Uterus (tissue), 2 donors: ENCODE measurements at regions not wholly inside any gene's neighbourhood (a gene's known extent, or its start where the extent isn't known, plus 50 kb on each side); places are given as distances from the start of the nearest gene placed in this dataset.

ENCODE experiments used
- CTCF ChIP-seq, 4 experiments: fragments of 200-600 bp in 2 of 4; fragments of 450-650 bp in 2 of 4; sonication (generic) in 2 of 4; IDR thresholded peaks; one replicate each; pipeline ENCODE4 v1.5.1; 2016 to 2019; ENCODE audit warnings: antibody characterized with exemption in 4 of 4, mild to moderate bottlenecking in 2 of 4, moderate library complexity in 1 of 4
- POLR2A ChIP-seq, 2 donors: fragments of 450-650 bp; IDR thresholded peaks; one replicate each; pipeline ENCODE4 v1.6.1; 2016; ENCODE audit warnings: antibody characterized with exemption in 2 of 2, mild to moderate bottlenecking in 1 of 2, moderate library complexity in 1 of 2

- TF ChIP-seq POLR2A (IDR thresholded peaks at IDR 0.05) = no peak
- TF ChIP-seq CTCF (IDR thresholded peaks at IDR 0.05) = no peak
These were observed 82.2 kb downstream of the EPDR1 start for GRCh38 chr7:38002689-38003088.
